B cell (primary cell): ENCODE measurements at regions not wholly inside any gene's neighbourhood (a gene's known extent, or its start where the extent isn't known, plus 50 kb on each side); places are given as distances from the start of the nearest gene placed in this dataset.

Experiments used
- ATAC-seq: fragments of 200-7000 bp; cut with Tn5 transposase; one replicate; pipeline ENCODE4 v1.10.0; 2021; ENCODE audit warnings: low read depth, mild to moderate bottlenecking, moderate number of reproducible peaks, moderate library complexity
- CTCF ChIA-PET: fragments of 350-600 bp; sonication (Branson Sonifier 250); formaldehyde crosslinking; loops from one replicate; lab custom pipeline; 2021; ENCODE audit warnings: antibody characterized with exemption, inconsistent platforms; lab: Charles Lee
- POLR2A ChIA-PET: fragments of 350-600 bp; sonication (Branson Sonifier 250); formaldehyde crosslinking; loops from one replicate; lab custom pipeline; 2021; ENCODE audit warnings: antibody characterized with exemption; lab: Charles Lee
- DNase-seq: peaks from one replicate; pipeline ENCODE4 v3.0.0; 2013
- H2AFZ ChIP-seq: 2 replicates; pipeline ENCODE4 v1.6.1; 2012; ENCODE audit warnings: mild to moderate bottlenecking, low read depth, low read length; ENCODE audit not compliant: insufficient read depth, poor library complexity, severe bottlenecking
- H3K27ac ChIP-seq, 2 donors: 1 replicate in 1 of 2; 2 replicates in 1 of 2; pipeline ENCODE4 v1.5.1; 2012 to 2013; ENCODE audit warnings: low read length in 2 of 2, mild to moderate bottlenecking in 2 of 2, moderate library complexity in 1 of 2
- H3K27me3 ChIP-seq, 4 experiments: fragments of 200-600 bp in 1 of 4; sonication (generic) in 1 of 4; replicated peaks in 1 of 4; 1 replicate in 2 of 4; 2 replicates in 2 of 4; pipeline versions ENCODE4 v1.6.1 to v1.7.0; 2013 to 2016; ENCODE audit warnings: low read length in 3 of 4, mild to moderate bottlenecking in 2 of 4, mixed read lengths in 1 of 4, moderate library complexity in 1 of 4; ENCODE audit not compliant: insufficient read depth in 4 of 4, control insufficient read depth in 3 of 4; ENCODE audit errors: control extremely low read depth in 1 of 4
- H3K36me3 ChIP-seq, 2 experiments: replicated peaks in 1 of 2; 1 replicate in 1 of 2; 2 replicates in 1 of 2; pipeline versions ENCODE4 v1.6.1 to v1.7.1; 2013; ENCODE audit warnings: low read length in 1 of 2; ENCODE audit not compliant: insufficient read depth in 2 of 2, control insufficient read depth in 1 of 2; ENCODE audit errors: control extremely low read depth in 1 of 2, extremely low read depth in 1 of 2
- H3K4me1 ChIP-seq, 2 donors: fragments of 200-600 bp in 1 of 2; sonication (generic) in 1 of 2; 1 replicate in 1 of 2; 2 replicates in 1 of 2; pipeline versions ENCODE4 v1.5.1 to v1.6.1; 2013 to 2017; ENCODE audit warnings: low read length in 2 of 2; ENCODE audit not compliant: control insufficient read depth in 2 of 2, insufficient read depth in 2 of 2
- H3K4me2 ChIP-seq: replicated peaks from 2 replicates; pipeline ENCODE3; 2012; ENCODE audit warnings: mild to moderate bottlenecking, low read depth, low read length; ENCODE audit not compliant: poor library complexity, severe bottlenecking
- H3K4me3 ChIP-seq, 5 experiments: fragments of 200-600 bp in 1 of 5; sonication (generic) in 1 of 5; 1 replicate in 3 of 5; 2 replicates in 2 of 5; pipeline versions ENCODE4 v1.5.1 to v1.7.0; 2011 to 2016; ENCODE audit warnings: low read length in 4 of 5, mild to moderate bottlenecking in 4 of 5, low read depth in 2 of 5, control low read depth in 1 of 5, moderate library complexity in 1 of 5; ENCODE audit not compliant: insufficient read depth in 1 of 5; ENCODE audit errors: control extremely low read depth in 1 of 5, extremely low read depth in 1 of 5
- H3K79me2 ChIP-seq: fragments of 200-600 bp; sonication (generic); one replicate; pipeline ENCODE4 v1.6.0; 2016; ENCODE audit warnings: low read length; ENCODE audit not compliant: control insufficient read depth, insufficient read depth
- H3K9ac ChIP-seq: fragments of 200-600 bp; sonication (generic); 2 replicates; pipeline ENCODE4 v1.6.1; 2017; ENCODE audit warnings: mild to moderate bottlenecking, low read length, moderate library complexity
- H3K9me3 ChIP-seq, 3 donors: one replicate each; pipeline versions ENCODE4 v1.6.1 to v1.7.1; 2013; ENCODE audit warnings: low read length in 2 of 3; ENCODE audit not compliant: control insufficient read depth in 2 of 3, insufficient read depth in 1 of 3; ENCODE audit errors: control extremely low read depth in 1 of 3
- H4K20me1 ChIP-seq: 2 replicates; pipeline ENCODE4 v1.6.0; 2012; ENCODE audit warnings: mild to moderate bottlenecking, low read length; ENCODE audit not compliant: insufficient read depth, control insufficient read depth, poor library complexity, severe bottlenecking
- H3K27ac Mint-ChIP-seq: one replicate; pipeline ENCODE4 v1.8.0; 2021; ENCODE audit warnings: mixed read lengths
- H3K27me3 Mint-ChIP-seq: one replicate; pipeline ENCODE4 v1.8.0; 2021; ENCODE audit warnings: mixed read lengths
- H3K4me1 Mint-ChIP-seq: one replicate; pipeline ENCODE4 v1.8.0; 2021; ENCODE audit warnings: mixed read lengths
- H3K4me3 Mint-ChIP-seq: one replicate; pipeline ENCODE4 v1.8.0; 2021; ENCODE audit warnings: mixed read lengths
- H3K9me3 Mint-ChIP-seq: one replicate; pipeline ENCODE4 v1.8.0; 2022; ENCODE audit warnings: mixed read lengths; ENCODE audit not compliant: insufficient read depth
- EZH2 ChIP-seq: IDR thresholded peaks from 2 replicates; pipeline ENCODE4 v1.6.1; 2012; ENCODE audit warnings: borderline replicate concordance, low read depth, mild to moderate bottlenecking, moderate library complexity, low read length; ENCODE audit not compliant: insufficient read depth, poor library complexity, severe bottlenecking
- WGBS: methylation state at CpG from one replicate; pipeline ENCODE4 v1.1.5; 2013; ENCODE audit warnings: missing lambda C conversion rate; ENCODE audit not compliant: insufficient coverage; 5-methylcytosine and 5-hydroxymethylcytosine counted together
- intact Hi-C: fragments of 100-400 bp; cut with micrococcal nuclease; formaldehyde crosslinking; loops from one replicate; pipeline ENCODE4 v1.10.0; 2022
- TF ChIP-seq, protein P1 (sequence below): fragments of 200-600 bp; IDR thresholded peaks from one replicate; pipeline ENCODE4 v1.8.0; 2022; ENCODE audit warnings: antibody characterized with exemption, mild to moderate bottlenecking

DNA sequence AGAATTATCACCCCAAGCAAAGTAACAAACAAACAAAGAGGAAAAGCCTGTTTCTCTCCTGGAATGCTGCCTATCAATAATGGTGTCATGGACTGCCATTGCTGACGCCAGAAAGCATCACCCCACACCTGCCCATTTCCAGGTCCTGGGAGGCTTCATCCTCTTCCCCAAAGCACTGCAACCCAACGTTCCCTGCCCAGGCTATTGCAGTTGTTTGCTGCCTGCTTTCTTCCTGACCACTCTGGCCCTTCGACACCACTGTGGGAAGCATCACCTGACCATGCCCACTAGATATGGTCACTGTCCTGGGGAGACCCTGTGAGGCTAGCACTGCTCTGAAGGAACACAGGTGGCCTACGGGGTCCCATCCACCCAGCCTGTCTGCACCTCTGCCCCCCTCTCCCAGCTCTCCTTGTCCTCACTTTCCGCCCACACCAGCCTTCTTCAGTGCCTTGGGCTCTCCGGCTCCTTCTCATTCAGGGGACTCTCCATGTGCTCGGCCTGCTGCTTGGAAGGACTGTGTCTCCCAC is 439.6 kb downstream of the GLRX3 start:
- WGBS, result 77% methylated on average over 7 of the region's 7 CpGs
- POLR2A ChIA-PET, result no interaction called here
- H3K4me3 ChIP-seq, result no peak overlapping the region

GRCh38 chr10:130576427-130576826 is 440.2 kb downstream of the GLRX3 start:
- Mint-ChIP-seq H3K27ac (no peak overlapping the region), H3K9me3 (no peaks in the 10 kb centered on the region), H3K4me3 (no peak overlapping the region), H3K4me1 (no peaks in the 10 kb centered on the region), H3K27me3 (no peaks in the 10 kb centered on the region)
- Histone ChIP-seq H4K20me1 (no peaks in the 10 kb centered on the region), H3K9ac (no peak overlapping the region), H3K79me2 (no peaks in the 10 kb centered on the region), H3K4me1 (no peaks in the 10 kb centered on the region), H3K36me3 (no peaks in the 10 kb centered on the region), H3K4me2 (no peak overlapping the region), H2AFZ (no peak overlapping the region), H3K27me3 (no peaks in the 10 kb centered on the region), H3K27ac (no peak overlapping the region), H3K4me3 (no peak overlapping the region), H3K9me3 (peaks cover 0 to 12% (median 0%) of the 10 kb centered on the region in 3 donors)
- ChIA-PET CTCF (no interaction called here), POLR2A (no interaction called here)
- DNase-seq (no peak), ATAC-seq (no peak)
- TF ChIP-seq, protein P1, sequence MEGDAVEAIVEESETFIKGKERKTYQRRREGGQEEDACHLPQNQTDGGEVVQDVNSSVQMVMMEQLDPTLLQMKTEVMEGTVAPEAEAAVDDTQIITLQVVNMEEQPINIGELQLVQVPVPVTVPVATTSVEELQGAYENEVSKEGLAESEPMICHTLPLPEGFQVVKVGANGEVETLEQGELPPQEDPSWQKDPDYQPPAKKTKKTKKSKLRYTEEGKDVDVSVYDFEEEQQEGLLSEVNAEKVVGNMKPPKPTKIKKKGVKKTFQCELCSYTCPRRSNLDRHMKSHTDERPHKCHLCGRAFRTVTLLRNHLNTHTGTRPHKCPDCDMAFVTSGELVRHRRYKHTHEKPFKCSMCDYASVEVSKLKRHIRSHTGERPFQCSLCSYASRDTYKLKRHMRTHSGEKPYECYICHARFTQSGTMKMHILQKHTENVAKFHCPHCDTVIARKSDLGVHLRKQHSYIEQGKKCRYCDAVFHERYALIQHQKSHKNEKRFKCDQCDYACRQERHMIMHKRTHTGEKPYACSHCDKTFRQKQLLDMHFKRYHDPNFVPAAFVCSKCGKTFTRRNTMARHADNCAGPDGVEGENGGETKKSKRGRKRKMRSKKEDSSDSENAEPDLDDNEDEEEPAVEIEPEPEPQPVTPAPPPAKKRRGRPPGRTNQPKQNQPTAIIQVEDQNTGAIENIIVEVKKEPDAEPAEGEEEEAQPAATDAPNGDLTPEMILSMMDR, result no peak
- TF ChIP-seq EZH2, result no peak
- WGBS, result 76% methylated on average over 7 of the region's 8 CpGs
- intact Hi-C loops, result no loop called here

More for the DNA sequence above, 439.6 kb downstream of the GLRX3 start:
- CTCF ChIA-PET, result no interaction called here
- Histone ChIP-seq H3K4me2 (no peak overlapping the region), H3K79me2 (no peaks in the 10 kb centered on the region), H3K9me3 (peaks cover 0 to 12% (median 0%) of the 10 kb centered on the region in 3 donors), H3K27me3 (no peaks in the 10 kb centered on the region), H2AFZ (no peak overlapping the region), H3K36me3 (no peaks in the 10 kb centered on the region), H4K20me1 (no peaks in the 10 kb centered on the region), H3K9ac (no peak overlapping the region), H3K27ac (no peak overlapping the region), H3K4me1 (no peaks in the 10 kb centered on the region)
- Mint-ChIP-seq H3K9me3 (no peaks in the 10 kb centered on the region), H3K27me3 (no peaks in the 10 kb centered on the region), H3K4me1 (no peaks in the 10 kb centered on the region), H3K4me3 (no peak overlapping the region), H3K27ac (no peak overlapping the region)
- ATAC-seq (no peak), DNase-seq (no peak)
- intact Hi-C loops, result no loop called here
- TF ChIP-seq, protein P1, result no peak
